ES-I3 (cell line): ENCODE measurements at regions not wholly inside any gene's neighbourhood (a gene's known extent, or its start where the extent isn't known, plus 50 kb on each side); places are given as distances from the start of the nearest gene placed in this dataset.
A peak's percentile ranks its signal among the peaks of the same experiment; 100 is the strongest.

Source experiments
- H3K36me3 ChIP-seq: 2 replicates; pipeline ENCODE4 v1.6.1; 2013; ENCODE audit warnings: mild to moderate bottlenecking, low read length, control low read depth, moderate library complexity; ENCODE audit not compliant: insufficient read depth
- H3K4me1 ChIP-seq: 2 replicates; pipeline ENCODE4 v1.6.1; 2013; ENCODE audit warnings: mild to moderate bottlenecking, control low read depth, low read length; ENCODE audit not compliant: insufficient read depth
- H3K9ac ChIP-seq: 2 replicates; pipeline ENCODE4 v1.6.1; 2013; ENCODE audit warnings: low read depth, mild to moderate bottlenecking, low read length, moderate library complexity
- H3K9me3 ChIP-seq: 2 replicates; pipeline ENCODE4 v1.6.1; 2013; ENCODE audit warnings: mild to moderate bottlenecking, low read length, moderate library complexity; ENCODE audit not compliant: control insufficient read depth, insufficient read depth

DNA sequence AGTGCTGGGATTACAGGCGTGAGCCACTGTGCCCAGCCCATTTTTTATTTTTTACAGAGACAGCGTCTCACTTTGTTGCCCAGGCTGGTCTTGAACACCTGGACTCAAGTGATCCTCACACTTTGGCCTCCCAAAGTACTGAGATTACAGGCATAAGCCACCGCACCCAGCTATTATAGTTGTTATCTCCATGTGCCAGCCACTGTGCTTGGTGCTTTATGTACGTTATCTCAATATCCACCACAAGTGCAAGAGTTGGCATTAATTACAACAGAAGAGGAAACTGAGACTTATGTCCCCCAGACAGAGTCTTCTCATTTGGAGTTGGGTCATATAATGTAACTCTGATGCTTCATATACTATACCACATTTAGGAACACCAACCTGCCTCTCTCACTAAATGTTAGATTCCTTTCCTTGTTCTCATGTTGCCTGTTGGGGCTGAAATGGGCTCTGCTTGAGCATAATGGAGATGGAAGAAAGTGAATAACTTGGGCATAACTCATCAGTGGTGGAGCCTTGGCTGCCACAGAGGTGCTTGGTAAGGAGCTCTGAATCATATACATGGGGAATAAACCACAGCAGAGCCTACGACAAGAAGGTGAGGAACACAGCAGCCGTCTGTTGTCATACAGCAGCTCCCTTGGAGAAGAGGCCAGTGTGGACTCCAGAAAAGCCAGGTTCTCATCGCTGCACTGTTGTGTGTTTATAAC is 84.3 kb downstream of the SPRY1 start:
- peaks cover 9% of the 10 kb centered on the region for H3K4me1 ChIP-seq
- no peaks in the 10 kb centered on the region for H3K36me3 ChIP-seq
- H3K9ac ChIP-seq = no peak overlapping the region
- H3K9me3 ChIP-seq = no peaks in the 10 kb centered on the region

DNA sequence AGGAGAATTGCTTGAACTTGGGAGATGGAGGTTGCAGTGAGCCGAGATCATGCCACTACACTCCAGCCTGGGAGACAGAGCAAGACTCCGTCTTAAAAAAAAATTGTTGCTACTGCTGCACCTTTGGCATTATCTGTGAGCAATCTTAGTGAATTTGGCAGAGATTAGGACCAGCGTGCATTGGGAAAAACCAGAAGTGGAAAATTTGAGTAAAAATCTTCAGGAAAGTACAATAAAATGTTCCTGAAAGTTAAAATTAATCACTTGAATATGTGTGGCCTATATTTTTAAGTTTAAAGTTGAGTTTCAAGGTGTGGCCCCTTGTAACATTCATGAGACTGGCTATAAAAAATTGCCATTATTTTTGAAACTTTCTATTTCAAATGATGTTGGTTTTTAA is 85.1 kb downstream of the SPRY1 start:
- no peaks in the 10 kb centered on the region for H3K9me3 ChIP-seq
- H3K4me1 ChIP-seq = peaks cover 9% of the 10 kb centered on the region
- no peak overlapping the region for H3K9ac ChIP-seq
- no peaks in the 10 kb centered on the region for H3K36me3 ChIP-seq

DNA sequence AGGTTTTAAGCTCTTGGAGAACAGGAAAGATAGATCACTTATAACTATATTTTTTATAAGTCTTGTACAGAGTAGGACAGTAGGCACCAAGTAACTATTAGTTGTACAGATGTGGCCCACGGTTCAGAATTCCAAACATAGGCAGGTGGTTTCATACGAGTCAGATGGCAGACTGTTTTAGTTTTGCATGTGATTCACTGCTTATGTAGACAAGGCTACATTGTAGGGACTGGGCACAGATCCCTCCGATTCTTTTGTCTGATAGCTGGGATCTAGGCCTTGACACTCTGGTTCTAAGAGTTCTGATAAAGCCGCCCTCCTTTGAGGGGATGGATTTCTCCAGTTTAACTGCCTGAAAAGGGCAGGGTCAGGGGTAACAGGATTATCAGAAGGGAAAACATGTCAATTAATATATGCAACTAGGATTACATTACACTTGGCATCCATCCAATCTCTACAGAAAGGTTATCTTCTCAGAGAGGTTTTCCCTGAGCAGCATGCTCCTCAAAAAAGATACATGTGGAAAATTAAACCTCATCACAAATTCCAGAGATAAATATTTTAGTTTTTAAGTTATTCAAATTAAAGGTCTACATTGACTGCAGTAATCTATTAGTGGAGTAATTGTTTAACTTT is 87.8 kb downstream of the SPRY1 start:
- no peaks in the 10 kb centered on the region for H3K9me3 ChIP-seq
- H3K36me3 ChIP-seq = no peaks in the 10 kb centered on the region
- no peak overlapping the region for H3K9ac ChIP-seq
- 0 out of 2 replicates have a peak, but pooled peaks cover under 1% of the 10 kb centered on the region for H3K4me1 ChIP-seq

DNA sequence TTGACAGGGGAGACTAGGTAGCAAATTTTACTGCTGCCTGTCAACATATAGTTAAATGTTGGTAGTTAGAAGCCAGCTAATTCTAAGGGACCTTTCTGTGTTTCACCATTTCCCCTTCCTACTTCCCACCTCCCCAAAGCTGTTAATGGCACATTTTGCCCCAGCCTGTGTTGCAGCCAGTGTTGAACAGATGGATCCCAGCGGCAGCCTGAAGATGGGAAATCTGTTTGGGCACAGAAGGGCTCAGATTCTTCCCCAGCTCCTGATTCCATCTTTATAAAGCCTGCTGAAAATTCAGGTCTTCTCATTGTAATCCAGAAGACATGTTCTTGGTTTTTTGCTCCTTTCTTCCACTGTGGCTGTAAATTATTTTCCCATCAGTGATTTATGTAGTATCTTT is 89.0 kb downstream of the SPRY1 start:
- Histone ChIP-seq H3K9ac (no peak overlapping the region), H3K9me3 (no peaks in the 10 kb centered on the region), H3K36me3 (no peaks in the 10 kb centered on the region), H3K4me1 (no peaks in the 10 kb centered on the region)

DNA sequence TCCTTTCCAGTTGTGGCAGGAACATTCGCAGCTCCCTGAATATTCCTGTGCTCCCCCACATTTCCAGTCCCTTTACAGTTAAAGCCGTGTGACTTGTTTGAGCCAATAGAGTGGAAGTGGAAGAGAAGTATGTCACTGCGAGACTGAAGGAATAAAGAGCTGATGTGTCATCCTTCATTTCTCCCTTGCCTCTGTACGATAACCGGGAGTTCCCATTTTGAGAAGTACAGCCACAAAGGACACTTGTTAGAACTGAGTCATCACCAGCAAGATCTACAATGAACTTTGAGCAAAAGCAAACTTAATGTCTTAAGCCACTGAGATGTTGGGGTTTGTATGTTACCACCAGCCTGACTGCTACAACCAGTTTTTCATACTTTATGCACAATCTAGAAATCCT is 92.3 kb downstream of the SPRY1 start:
- Histone ChIP-seq H3K36me3 (no peaks in the 10 kb centered on the region), H3K9me3 (no peaks in the 10 kb centered on the region), H3K4me1 (no peaks in the 10 kb centered on the region), H3K9ac (no peak overlapping the region)

DNA sequence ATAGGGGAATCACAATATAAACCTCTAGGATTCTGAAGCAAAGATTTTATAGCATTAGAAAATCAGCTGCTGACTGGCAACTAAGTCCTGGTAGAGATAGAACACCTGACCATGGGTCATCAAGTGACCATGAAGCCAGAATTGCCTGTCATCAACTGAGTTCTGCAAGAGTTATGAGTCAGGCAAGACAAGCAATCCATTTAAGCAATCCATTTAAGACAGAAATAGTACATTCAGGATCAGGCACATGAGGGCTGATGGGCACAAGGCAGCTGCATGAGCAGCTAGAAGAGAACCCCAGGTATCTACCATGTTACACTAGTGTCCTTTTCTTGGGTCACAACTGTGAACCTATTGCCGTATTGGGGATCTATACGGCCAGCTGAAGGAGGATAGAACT is 98.9 kb downstream of the SPRY1 start:
- Histone ChIP-seq H3K9me3 (peaks cover 2% of the 10 kb centered on the region; the same call in 1 of the 2 replicates), H3K36me3 (no peaks in the 10 kb centered on the region), H3K9ac (no peak overlapping the region), H3K4me1 (no peaks in the 10 kb centered on the region)

DNA sequence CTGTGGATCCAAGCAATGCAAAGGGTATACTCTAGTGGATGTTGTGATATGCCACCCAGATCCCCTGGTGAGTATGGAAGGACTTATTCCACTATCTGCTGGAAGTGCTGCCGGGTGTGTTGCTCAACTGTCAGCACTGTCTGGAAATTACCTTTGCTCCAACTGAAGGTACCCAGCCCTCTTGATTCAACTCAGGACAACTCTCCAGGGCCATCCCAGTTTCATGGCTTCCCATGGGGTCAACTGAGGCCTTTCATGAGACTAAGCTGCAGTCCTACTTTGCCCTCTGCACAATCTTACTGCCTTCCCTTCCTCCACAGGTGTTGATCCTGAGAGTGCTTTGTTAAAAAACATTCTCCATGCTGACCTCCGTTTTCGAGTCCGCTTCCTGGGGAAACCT is 99.8 kb downstream of the SPRY1 start:
- Histone ChIP-seq H3K9me3 (peaks cover 7% of the 10 kb centered on the region; the same call in 1 of the 2 replicates), H3K36me3 (no peaks in the 10 kb centered on the region), H3K4me1 (no peaks in the 10 kb centered on the region), H3K9ac (no peak overlapping the region)

DNA sequence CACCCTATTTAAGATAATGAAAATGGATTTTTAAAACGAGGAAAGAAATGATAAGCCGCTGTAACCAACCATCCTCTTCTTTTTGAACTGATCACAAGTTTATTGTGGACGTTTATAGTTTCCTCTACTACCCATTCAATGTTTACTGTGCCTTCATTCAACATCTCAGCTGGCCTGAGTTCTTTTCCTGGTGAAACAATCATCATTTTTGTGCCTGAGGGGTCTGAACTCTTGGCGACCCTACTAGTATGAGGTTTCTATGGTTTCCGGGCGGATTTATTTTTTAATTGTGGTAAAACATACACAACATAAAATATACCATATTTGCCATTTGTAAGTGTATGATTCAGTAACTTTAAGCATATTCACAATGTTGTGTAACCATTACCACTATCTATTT is 100.7 kb downstream of the SPRY1 start:
- Histone ChIP-seq H3K4me1 (no peaks in the 10 kb centered on the region), H3K36me3 (no peaks in the 10 kb centered on the region), H3K9ac (no peak overlapping the region), H3K9me3 (peaks cover 7% of the 10 kb centered on the region; the same call in 1 of the 2 replicates)

DNA sequence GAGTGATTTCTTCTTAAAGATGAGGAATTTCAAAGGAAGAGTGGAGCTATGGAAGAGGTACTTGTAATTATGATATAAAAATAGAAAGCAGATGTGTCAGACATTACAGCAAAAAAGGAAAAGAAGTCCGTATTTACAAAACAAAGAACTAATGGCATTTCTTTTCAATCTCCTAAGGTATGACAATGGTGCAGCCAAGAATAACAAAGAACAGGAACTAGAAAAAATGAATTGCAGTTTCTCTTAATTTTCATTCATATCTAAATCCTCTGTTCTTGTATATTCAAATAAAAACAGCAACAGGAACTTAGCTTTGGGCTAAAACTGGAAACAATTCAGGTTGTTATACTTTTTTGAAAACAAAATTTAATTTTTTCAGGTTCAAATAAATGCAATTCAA is 105.1 kb downstream of the SPRY1 start:
- H3K36me3 ChIP-seq = no peaks in the 10 kb centered on the region
- H3K9me3 ChIP-seq = peaks cover 7% of the 10 kb centered on the region; the same call in 1 of the 2 replicates
- H3K9ac ChIP-seq = no peak overlapping the region
- H3K4me1 ChIP-seq = peaks cover 7% of the 10 kb centered on the region; the same call in 1 of the 2 replicates

DNA sequence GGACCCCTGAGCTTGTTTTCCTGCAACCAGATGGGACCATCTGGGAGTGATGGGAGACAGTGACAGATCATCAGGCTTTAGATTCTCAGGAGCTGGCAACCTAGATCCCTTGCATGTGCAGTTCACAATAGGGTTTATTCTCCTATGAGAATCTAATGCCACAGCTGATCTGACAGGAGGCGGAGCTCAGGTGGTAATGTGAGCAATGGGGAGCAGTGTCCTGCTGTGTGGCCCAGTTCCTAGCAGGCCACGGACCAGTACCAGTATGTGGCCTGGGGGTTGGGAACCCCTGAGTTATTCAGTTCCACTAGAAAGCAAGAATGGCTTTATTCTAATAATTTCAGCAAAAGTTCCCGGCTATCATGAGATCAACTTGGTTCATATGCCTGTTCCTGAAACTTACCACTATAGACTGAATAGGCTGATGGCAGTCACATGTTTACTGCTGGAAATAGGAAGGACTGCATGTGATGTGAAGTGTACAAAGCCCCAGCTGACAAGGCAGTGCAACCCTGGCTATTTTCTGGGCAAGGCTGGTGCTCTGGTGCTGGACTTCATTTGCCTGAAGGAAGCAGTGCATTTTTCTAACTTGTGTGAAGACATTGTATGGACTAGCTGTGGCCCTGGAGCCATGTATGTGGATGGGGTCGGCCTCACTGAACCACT is 107.2 kb downstream of the SPRY1 start:
- H3K4me1 ChIP-seq = peaks cover 15% of the 10 kb centered on the region; the same call in 1 of the 2 replicates
- H3K9ac ChIP-seq = no peak overlapping the region
- H3K36me3 ChIP-seq = no peaks in the 10 kb centered on the region
- H3K9me3 ChIP-seq = peaks cover 7% of the 10 kb centered on the region; the same call in 1 of the 2 replicates

DNA sequence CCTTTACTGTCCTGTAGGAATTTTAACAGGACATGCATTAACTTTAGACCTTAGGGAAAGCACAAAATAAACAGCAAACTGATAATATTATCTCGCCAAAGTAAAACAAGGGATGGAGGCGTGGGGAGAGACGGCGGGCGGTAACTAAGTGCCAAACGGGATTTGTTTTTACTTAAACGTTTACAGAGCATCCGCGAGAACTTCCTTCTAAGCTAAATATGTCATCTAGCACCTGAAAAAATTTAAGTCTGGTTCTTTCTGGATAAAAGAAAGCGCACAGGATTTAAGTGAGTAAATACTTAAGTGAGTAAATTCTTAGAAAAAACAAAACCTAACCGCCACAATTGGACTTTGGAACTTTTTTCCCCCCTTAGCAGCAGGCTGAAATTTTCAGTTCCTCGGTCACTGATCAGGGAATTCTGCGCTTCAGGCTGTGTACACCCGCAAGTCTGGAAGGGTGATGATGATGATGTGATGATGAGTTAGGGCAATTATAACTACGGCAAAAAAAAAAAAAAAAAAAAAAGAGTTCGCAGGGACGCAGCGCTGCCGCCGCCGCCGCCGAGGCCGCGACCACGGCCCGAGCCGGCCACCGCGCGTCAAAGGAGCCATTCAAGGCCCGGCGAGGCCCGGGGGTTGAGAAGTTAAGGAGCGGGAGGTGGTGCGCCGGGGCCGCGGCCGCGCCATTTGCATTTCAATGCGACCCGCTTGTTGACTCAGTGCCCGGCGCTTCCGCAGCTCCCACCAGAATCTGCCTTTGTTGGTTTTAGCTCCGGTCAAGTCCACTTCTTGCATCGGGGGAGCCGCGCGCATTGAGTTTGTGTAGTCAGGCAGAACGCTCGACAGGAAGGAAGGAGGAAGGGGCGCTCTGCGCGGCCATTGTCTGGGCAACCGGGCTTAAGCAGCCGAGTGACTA is 108.8 kb downstream of the SPRY1 start:
- peak overlapping the region; percentile 62 for H3K9ac ChIP-seq
- H3K4me1 ChIP-seq = peaks cover 15% of the 10 kb centered on the region; the same call in 1 of the 2 replicates
- H3K9me3 ChIP-seq = peaks cover 7% of the 10 kb centered on the region; the same call in 1 of the 2 replicates
- H3K36me3 ChIP-seq = no peaks in the 10 kb centered on the region

DNA sequence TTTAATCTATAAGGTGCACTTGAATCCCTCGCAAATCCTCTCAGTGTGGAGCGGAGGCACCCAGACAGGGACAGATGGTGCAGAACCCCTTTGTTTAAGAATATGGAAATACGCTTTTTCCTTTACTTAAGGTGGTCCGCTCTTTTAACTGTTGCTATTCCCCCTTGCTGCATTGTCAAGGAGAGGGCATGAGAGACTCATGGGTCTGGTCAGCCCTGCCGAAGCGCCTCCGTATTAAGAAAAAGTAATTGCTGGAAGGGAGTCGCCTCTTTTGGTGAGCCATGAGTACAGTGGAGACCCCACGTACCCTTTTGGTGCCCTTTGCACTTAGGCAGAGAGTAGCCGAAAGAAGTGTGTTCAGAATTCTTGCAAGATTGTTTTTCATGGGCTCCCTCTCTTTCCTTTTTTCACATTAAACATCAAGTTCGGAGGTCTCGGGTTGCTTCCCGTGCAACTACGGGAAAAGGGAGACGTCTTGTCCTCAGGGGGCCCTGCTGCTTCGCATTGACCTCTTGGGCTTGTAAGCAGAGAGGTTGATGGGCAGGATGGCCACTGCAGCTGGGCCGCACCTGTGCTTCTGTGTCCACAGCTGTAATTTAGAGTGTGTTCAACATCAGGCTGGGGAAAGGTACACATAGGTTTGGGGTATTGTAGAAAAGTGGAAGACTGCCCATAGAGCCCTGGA is 109.6 kb downstream of the SPRY1 start:
- H3K9me3 ChIP-seq = no peaks in the 10 kb centered on the region
- H3K9ac ChIP-seq = peak overlapping the region; percentile 62
- H3K36me3 ChIP-seq = no peaks in the 10 kb centered on the region
- H3K4me1 ChIP-seq = peaks cover 15% of the 10 kb centered on the region; the same call in 1 of the 2 replicates

DNA sequence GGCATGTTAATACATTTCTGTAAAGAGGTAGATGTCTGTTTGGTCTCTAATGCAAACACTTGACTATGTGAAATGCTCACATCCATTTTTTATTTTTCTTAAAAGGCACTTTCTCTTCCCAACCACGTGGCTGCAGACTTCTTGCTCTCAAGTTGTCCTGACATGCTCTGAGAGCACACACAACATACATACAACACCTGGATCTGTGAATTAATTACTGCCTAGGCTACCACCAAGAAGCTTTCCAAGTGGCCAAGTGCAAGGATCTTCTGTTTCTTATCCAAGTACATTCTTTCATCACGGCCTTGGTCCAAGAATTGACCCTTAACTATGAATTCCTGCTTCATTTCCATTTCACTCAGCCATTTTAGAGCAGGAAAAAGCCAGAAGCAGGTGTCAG is 110.8 kb downstream of the SPRY1 start:
- peaks cover 15% of the 10 kb centered on the region; the same call in 1 of the 2 replicates for H3K4me1 ChIP-seq
- no peak overlapping the region for H3K9ac ChIP-seq
- H3K36me3 ChIP-seq = no peaks in the 10 kb centered on the region
- H3K9me3 ChIP-seq = no peaks in the 10 kb centered on the region
